22Rv1 (cell line): ENCODE measurements at regions not wholly inside any gene's neighbourhood (a gene's known extent, or its start where the extent isn't known, plus 50 kb on each side); places are given as distances from the start of the nearest gene placed in this dataset.
"Not testable (repeated sequence)": the region's sequence is repeated elsewhere in the genome, so short reads cannot be mapped to it uniquely, and the experiment has no call there.

Source experiments
- H3K27ac ChIP-seq: fragments of 450-650 bp; 2 replicates; pipeline ENCODE4 v1.5.1; 2017
- ZFX ChIP-seq: fragments of 450-650 bp; IDR thresholded peaks from 2 replicates; pipeline ENCODE4 v1.6.1; 2017; ENCODE audit warnings: antibody characterized with exemption, borderline replicate concordance
- TF ChIP-seq, protein P1 (sequence below): fragments of 450-650 bp; IDR thresholded peaks from 2 replicates; pipeline ENCODE4 v1.5.1; 2017; ENCODE audit warnings: mild to moderate bottlenecking

DNA sequence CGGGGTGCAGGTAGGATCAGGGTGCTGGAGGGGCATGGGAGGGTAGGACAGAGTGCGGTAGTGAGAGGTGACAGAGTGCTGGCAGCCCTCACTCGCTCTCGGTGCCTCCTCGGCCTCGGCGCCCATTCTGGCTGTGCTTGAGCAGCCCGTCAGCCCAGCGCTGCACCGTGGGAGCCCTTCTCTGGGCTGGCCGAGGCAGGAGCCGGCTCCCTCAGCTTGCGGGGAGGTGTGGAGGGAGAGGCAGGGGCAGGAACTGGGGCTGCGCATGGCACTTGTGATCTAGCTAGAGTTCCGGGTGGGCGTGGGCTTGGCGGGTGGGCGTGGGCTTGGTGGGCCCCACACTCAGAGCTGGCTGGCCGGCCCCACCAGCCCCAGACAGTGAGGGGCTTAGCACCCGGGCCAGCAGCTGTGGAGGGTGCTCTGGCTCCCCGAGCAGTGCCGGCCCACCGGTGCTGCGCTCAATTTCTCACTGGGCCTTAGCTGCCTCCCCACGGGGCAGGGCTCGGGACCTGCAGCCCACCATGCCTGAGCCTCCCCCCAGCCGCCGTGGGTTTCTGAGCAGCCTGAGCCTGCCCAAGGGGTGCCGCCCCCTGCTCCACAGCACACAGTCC, 112.8 kb upstream of the DUSP22 start:
- TF ChIP-seq, protein P1, sequence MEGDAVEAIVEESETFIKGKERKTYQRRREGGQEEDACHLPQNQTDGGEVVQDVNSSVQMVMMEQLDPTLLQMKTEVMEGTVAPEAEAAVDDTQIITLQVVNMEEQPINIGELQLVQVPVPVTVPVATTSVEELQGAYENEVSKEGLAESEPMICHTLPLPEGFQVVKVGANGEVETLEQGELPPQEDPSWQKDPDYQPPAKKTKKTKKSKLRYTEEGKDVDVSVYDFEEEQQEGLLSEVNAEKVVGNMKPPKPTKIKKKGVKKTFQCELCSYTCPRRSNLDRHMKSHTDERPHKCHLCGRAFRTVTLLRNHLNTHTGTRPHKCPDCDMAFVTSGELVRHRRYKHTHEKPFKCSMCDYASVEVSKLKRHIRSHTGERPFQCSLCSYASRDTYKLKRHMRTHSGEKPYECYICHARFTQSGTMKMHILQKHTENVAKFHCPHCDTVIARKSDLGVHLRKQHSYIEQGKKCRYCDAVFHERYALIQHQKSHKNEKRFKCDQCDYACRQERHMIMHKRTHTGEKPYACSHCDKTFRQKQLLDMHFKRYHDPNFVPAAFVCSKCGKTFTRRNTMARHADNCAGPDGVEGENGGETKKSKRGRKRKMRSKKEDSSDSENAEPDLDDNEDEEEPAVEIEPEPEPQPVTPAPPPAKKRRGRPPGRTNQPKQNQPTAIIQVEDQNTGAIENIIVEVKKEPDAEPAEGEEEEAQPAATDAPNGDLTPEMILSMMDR: no peak
- TF ChIP-seq ZFX: no peak
- no peak overlapping the region for H3K27ac ChIP-seq

DNA sequence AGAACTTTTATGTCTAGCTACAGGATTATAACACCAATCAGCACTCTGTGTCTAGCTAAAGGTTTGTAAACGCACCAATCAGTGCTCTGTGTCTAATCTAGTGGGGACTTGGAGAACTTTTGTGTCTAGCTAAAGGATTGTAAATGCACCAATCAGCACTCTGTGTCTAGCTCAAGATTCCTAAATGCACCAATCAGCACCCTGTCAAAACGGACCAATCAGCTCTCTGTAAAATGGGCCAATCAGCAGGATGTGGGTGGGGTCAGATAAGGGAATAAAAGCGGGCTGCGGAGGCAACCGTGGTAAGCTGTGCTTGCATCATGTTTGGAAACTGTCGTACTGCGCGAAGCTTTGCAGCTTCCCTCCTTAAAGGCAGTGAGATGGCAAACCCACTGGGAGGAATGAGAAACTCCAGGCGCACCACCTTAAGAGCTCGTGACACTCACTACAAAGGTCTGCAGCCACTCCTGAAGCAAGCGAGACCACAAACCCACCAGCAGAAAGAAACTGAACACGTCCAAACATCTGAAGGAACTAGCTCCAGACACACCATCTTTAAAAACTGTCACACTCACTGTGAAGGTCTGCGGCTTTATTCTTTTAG, 112.1 kb upstream of the DUSP22 start:
- H3K27ac ChIP-seq: not testable (repeated sequence)

DNA sequence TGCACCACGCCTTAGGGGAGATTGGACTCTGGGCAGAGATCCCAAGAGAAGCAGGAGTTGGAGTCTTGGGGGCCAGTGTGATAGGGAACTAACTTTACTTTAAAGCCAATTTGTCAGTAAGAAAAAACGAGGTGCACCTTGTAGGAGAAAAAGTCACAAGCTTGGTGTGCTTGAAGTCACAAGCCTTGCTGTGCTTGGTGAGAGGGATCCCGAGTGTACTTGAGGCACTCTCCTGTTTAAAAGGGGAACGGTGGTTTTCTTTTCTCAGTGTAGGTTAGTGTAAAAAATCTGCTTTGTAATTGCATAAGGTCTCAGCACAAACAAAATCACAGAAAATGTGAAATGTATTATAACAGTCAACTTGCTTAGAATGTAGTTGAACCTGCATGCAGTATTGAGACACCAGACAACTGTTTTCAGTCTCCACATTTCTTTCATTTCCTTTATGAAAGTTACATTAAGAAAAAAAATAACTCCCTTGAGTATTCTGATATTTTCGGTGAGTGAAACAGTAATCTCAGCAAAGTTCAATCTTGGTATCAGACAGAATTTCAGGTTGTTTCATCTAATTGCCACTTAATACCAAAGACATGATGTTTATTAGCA, 111.1 kb upstream of the DUSP22 start:
- no peak overlapping the region for H3K27ac ChIP-seq
- TF ChIP-seq ZFX: no peak
- TF ChIP-seq, protein P1: no peak

DNA sequence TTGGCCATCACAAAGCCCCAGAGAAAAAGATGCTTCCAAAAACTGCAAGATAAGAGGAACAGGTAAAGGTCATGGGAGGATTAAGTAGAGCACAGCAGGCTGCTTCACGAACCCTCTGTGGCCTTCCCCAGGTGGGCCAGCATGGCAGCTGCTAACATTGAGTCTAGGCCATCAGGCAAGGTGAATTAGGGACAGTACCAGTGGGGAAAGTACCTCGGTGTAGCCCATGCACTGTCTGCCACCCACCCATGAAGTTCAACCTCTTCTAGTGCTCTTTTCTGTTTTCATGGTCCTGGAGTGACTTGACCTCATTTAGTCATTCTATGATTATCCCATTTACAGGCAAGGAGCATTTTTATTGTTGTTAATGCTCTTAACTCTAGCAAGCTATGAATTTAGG, 108.6 kb upstream of the DUSP22 start:
- H3K27ac ChIP-seq: no peak overlapping the region
- TF ChIP-seq, protein P1: no peak
- TF ChIP-seq ZFX: no peak

DNA sequence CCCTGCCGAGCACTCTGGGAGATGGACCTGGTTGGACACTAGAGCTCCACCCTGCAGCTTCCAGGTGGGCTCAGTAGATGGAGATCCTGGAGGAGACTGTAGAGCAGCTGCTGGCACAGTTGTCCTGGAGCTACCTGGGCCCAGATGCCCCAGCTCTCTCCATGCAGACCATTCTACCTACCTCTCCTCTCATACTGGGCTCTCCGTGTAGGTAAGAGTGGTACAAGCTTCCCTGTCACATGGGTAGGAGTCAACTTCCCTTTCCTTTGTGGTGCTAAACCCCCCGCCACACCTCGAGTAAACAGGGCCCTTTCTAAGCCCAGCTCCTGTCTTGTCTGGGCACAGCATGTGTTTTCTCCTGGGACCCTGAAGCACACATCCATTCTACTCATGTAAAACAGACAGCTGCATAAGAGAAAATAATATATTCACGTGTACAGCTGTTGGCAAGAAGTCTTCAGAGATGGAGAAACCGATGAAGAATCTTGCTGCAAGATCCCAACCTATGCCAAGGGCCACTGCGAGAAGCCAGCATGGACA, 108.1 kb upstream of the DUSP22 start:
- no peak overlapping the region for H3K27ac ChIP-seq
- no peak for TF ChIP-seq ZFX
- TF ChIP-seq, protein P1: no peak

DNA sequence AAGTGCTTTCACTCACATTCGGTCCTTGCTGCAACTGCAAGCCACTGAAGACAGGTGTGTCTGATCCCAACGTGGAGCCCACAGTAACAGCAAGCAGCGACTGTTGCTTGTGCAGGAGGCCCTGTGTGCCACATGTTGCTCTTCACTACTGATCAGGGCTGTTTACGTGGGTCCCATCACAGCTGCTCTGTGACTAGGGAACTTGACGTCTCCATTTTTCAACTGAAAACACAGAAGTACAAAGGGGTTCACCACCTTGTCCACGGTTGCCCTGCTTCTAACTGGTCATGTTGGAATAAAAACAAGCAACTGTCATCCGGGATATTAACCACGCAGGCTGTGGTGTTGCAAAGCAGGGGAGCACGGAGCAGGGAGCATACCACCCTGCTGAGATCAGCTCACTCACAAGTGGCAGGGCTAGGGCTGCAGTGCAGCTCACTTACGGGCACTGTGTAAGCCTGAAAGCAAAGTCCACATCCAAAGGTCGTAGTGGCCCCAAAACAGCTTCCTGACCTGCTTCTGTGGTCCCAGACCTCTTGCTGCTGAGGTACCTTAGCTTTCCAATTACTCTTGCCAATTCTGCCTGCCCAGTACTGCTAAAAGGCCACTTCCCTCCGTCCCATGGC, 105.8 kb upstream of the DUSP22 start:
- TF ChIP-seq, protein P1: no peak
- TF ChIP-seq ZFX: no peak
- no peak overlapping the region for H3K27ac ChIP-seq

DNA sequence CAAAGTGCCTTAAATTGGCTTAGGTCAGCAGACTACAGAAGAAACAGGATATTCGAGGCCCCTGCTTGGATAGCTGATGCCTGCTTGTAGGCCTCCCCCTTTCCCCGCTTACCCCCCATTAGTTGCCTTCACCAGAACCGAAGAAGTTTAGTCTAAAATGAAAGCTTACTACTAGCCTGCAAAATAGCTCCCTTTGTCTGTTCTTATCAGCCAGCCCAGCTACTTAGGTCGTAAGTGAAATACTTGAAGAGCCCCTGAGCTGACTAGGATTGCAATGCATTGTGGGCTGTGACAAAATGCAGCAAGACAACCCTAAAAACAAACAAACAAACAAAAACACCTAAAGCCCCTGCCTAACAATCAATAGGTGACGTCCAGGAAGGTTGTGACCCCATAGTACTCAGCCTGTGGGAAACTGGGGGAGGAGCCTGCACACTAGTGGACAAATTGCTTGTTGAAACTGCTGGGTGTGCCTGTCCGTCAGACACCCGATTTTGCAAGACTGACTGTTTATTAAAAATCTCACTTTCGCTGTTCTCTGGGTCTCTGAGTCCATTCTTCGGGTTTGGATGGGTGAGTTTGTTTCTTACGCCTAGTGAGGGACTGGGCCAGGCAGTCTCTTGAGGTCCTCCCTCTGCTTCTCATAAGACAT, 105.0 kb upstream of the DUSP22 start:
- no peak overlapping the region for H3K27ac ChIP-seq
- TF ChIP-seq, protein P1: no peak
- no peak for TF ChIP-seq ZFX
